Heart left ventricle (tissue), 16 donors: ENCODE measurements at regions not wholly inside any gene's neighbourhood (a gene's known extent, or its start where the extent isn't known, plus 50 kb on each side); places are given as distances from the start of the nearest gene placed in this dataset.
"Not testable (repeated sequence)": the region's sequence is repeated elsewhere in the genome, so short reads cannot be mapped to it uniquely, and the experiment has no call there.

Source experiments
- ATAC-seq, 4 donors: fragments of 200-7000 bp; cut with Tn5 transposase; one replicate each; pipeline ENCODE4 v1.9.1; 2020 to 2022; ENCODE audit warnings: moderate library complexity in 4 of 4, mild to moderate bottlenecking in 3 of 4, moderate number of reproducible peaks in 1 of 4
- DNase-seq, 5 donors: peaks; one replicate each; pipeline ENCODE4 v3.0.0-alpha.2; 2020
- H3K27ac ChIP-seq, 12 donors: fragments of 200-600 bp; sonication (generic) in 4 of 12; one replicate each; pipeline versions ENCODE4 v1.5.0 to v1.8.0; 2016 to 2022; ENCODE audit warnings: mild to moderate bottlenecking in 2 of 12
- H3K27me3 ChIP-seq, 9 donors: fragments of 200-600 bp; sonication (generic) in 2 of 9; one replicate each; pipeline versions ENCODE4 v1.5.1 to v1.8.0; 2016 to 2022; ENCODE audit warnings: mild to moderate bottlenecking in 3 of 9
- H3K36me3 ChIP-seq, 9 donors: fragments of 200-600 bp; sonication (generic) in 2 of 9; one replicate each; pipeline versions ENCODE4 v1.5.0 to v1.8.0; 2018 to 2022; ENCODE audit warnings: mild to moderate bottlenecking in 2 of 9
- H3K4me1 ChIP-seq, 12 donors: fragments of 200-600 bp; sonication (generic) in 4 of 12; one replicate each; pipeline versions ENCODE4 v1.5.0 to v1.8.0; 2016 to 2022; ENCODE audit warnings: mild to moderate bottlenecking in 3 of 12
- H3K4me3 ChIP-seq, 12 donors: fragments of 200-600 bp; sonication (generic) in 4 of 12; one replicate each; pipeline versions ENCODE4 v1.5.0 to v1.8.0; 2017 to 2022; ENCODE audit warnings: mild to moderate bottlenecking in 9 of 12, moderate library complexity in 4 of 12
- H3K9me3 ChIP-seq, 12 donors: fragments of 200-600 bp; sonication (generic) in 4 of 12; one replicate each; pipeline versions ENCODE4 v1.5.0 to v1.8.0; 2016 to 2022; ENCODE audit warnings: mild to moderate bottlenecking in 1 of 12
- CTCF ChIP-seq, 12 donors: fragments of 200-600 bp; sonication (generic) in 4 of 12; IDR thresholded peaks; one replicate each; pipeline versions ENCODE4 v1.5.0 to v1.8.0; 2018 to 2022; ENCODE audit warnings: antibody characterized with exemption in 12 of 12, mild to moderate bottlenecking in 5 of 12
- POLR2A ChIP-seq, 2 donors: fragments of 450-650 bp; IDR thresholded peaks; one replicate each; pipeline ENCODE4 v1.6.1; 2017; ENCODE audit warnings: antibody characterized with exemption in 2 of 2, mild to moderate bottlenecking in 2 of 2, moderate library complexity in 2 of 2
- WGBS, 4 donors: extraction: QIAGEN DNeasy Blood & Tissue Kit in 2 of 4; methylation state at CpG; one replicate each; pipeline versions ENCODE4 v1.1.5 to v1.1.7; 2013 to 2018; 5-methylcytosine and 5-hydroxymethylcytosine counted together
- intact Hi-C, 10 donors: fragments of 100-400 bp; cut with DNase I; formaldehyde crosslinking; loops; one replicate each; pipeline versions ENCODE4 v1.11.1 to v1.14.2; 2022
- donor health status: ischemic (EF 13 %, LVEDD 7.1; RV severe dilation, severe dysfunction).
- donor health status: healthy with polysubstance abuse.
- donor health status: DM: no; HTN: yes; CAD: no.
- donor health status: DM: no; HTN: no; CAD: no.
- donor health status: ischemic (EF 25% LVEDD 6.9; RV normal size, moderate dysfunction).
- donor health status: ischemic (EF 25% LVEDD 5.7; RV mildly dilated, moderate dysfunction).
- donor health status: healthy.
- donor health status: DM: yes; HTN: yes; CAD: no.
- donor health status: ischemic (EF 35%, LVEDD 5.7; RV mildly dilated, moderate dysfunction).
- donor health status: nonischemic (EF 11% LVEDD 7.7; RV severe dilation, severe dysfunction).
- donor health status: DM: yes; HTN: yes; CAD: no.
- donor health status: PGD.
- donor health status: ischemic (EF 29% LVEDD 5.4; RV normal size, mild dysfunction).
- donor health status: nonischemic (EF 23%, LVEDD 6.1; RV moderate dilation, normal function).

- Histone ChIP-seq H3K4me3 (no peak overlapping the region), H3K36me3 (no peaks in the 10 kb centered on the region), H3K27me3 (peaks cover 0 to 7% (median 0%) of the 10 kb centered on the region in 9 donors), H3K4me1 (no peaks in the 10 kb centered on the region), H3K27ac (no peak overlapping the region), H3K9me3 (no peaks in the 10 kb centered on the region)
- TF ChIP-seq CTCF (IDR thresholded peaks at IDR 0.05) (no peak), POLR2A (IDR thresholded peaks at IDR 0.05) (no peak)
- 75 to 85% (median 81%) methylated on average over 4 of the region's 4 CpGs for WGBS, 4 donors
- DNase-seq = no peak
- no peak for ATAC-seq
- intact Hi-C loops = no loop called here
These were observed 96.0 kb upstream of the PAXBP1 start for GRCh38 chr21:32867597-32867996.

- intact Hi-C loops = no loop called here
- TF ChIP-seq POLR2A (IDR thresholded peaks at IDR 0.05) (no peak), CTCF (IDR thresholded peaks at IDR 0.05) (no peak)
- peaks cover 0 to 5% (median 0%) of the 10 kb centered on the region in 12 donors for H3K9me3 ChIP-seq
- no peak for DNase-seq
- H3K4me1 ChIP-seq = no peaks in the 10 kb centered on the region
- H3K27ac ChIP-seq = no peak overlapping the region
- WGBS, 4 donors = 80 to 85% (median 81%) methylated on average over 11 of the region's 11 CpGs
- no peak overlapping the region for H3K4me3 ChIP-seq
- no peaks in the 10 kb centered on the region for H3K36me3 ChIP-seq
- no peak for ATAC-seq
- H3K27me3 ChIP-seq = peaks cover 0 to 7% (median 0%) of the 10 kb centered on the region in 9 donors
These were observed 97.3 kb upstream of the PAXBP1 start for GRCh38 chr21:32868631-32869454.

GRCh38 chr21:32869459-32869858 lies 97.9 kb upstream of the PAXBP1 start:
- DNase-seq (no peak), ATAC-seq (no peak)
- 48 to 64% (median 58%) methylated on average over 3 of the region's 3 CpGs for WGBS, 4 donors
- H3K4me3 ChIP-seq = no peak overlapping the region
- TF ChIP-seq POLR2A (IDR thresholded peaks at IDR 0.05) = no peak
- no peak for TF ChIP-seq CTCF (IDR thresholded peaks at IDR 0.05)
- intact Hi-C loops = no loop called here
- no peak overlapping the region for H3K27ac ChIP-seq
- H3K9me3 ChIP-seq = peaks cover 0 to 8% (median 0%) of the 10 kb centered on the region in 12 donors
- no peaks in the 10 kb centered on the region for H3K36me3 ChIP-seq
- H3K27me3 ChIP-seq = peaks cover 0 to 7% (median 0%) of the 10 kb centered on the region in 9 donors
- H3K4me1 ChIP-seq = no peaks in the 10 kb centered on the region

- DNase-seq = no peak
These were observed 104.9 kb upstream of the PAXBP1 start for GRCh38 chr21:32876426-32876825.

GRCh38 chr21:32877888-32878287 lies 106.3 kb upstream of the PAXBP1 start:
- intact Hi-C loops, H3K27ac ChIP-seq, DNase-seq, H3K9me3 ChIP-seq, ATAC-seq, H3K4me3 ChIP-seq, H3K36me3 ChIP-seq, H3K4me1 ChIP-seq, H3K27me3 ChIP-seq: not testable (repeated sequence)
- WGBS, 4 donors = 85 to 93% (median 91%) methylated on average over 2 of the region's 2 CpGs

More at GRCh38 chr21:32876426-32876825, 104.9 kb upstream of the PAXBP1 start:
- Histone ChIP-seq H3K4me3 (no peak overlapping the region), H3K4me1 (peaks cover 0 to 6% (median 0%) of the 10 kb centered on the region in 12 donors), H3K9me3 (peaks cover 0 to 8% (median 0%) of the 10 kb centered on the region in 12 donors), H3K27ac (no peak overlapping the region), H3K27me3 (no peaks in the 10 kb centered on the region), H3K36me3 (no peaks in the 10 kb centered on the region)
- intact Hi-C loops = no loop called here
- WGBS, 4 donors = 51 to 73% (median 70%) methylated on average over 3 of the region's 3 CpGs
- ATAC-seq = no peak
- TF ChIP-seq CTCF (IDR thresholded peaks at IDR 0.05) = no peak
- no peak for TF ChIP-seq POLR2A (IDR thresholded peaks at IDR 0.05)
